ENCODE measurements at regions not wholly inside any gene's neighbourhood (a gene's known extent, or its start where the extent isn't known, plus 50 kb on each side); places are given as distances from the start of the nearest gene placed in this dataset.

DNA sequence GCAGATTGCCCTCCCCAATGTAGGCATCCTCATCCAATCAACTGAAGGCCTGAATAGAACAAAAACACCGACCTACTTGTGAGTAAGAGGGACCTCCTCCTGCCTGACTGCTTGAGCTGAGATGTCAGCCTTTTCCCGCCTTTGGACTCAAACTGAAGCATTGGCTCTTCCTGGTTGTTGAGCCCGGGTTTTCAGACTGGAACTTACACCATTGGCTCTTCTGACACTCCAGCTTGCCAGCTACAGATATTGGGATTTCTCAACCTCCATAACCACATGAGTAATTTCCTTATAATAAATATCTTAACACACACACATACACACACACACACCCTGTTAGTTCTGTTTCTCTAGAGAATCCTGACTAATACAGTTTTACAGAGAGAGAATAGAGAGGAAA, 173.4 kb upstream of the NTF3 start:
- no peak for DNase-seq (ENCODE audit: insufficient read length, low spot score, missing footprints)
- Histone ChIP-seq H3K36me3 (ENCODE audit: insufficient read depth, low read length) (no peaks in the 10 kb centered on the region), H3K27ac (ENCODE audit: low read depth, low read length) (no peak overlapping the region), H3K4me1 (ENCODE audit: insufficient read depth, low read length) (no peaks in the 10 kb centered on the region), H3K4me3 (ENCODE audit: insufficient read depth, low read length) (no peak overlapping the region), H3K27me3 (ENCODE audit: insufficient read depth, low read length) (no peaks in the 10 kb centered on the region), H3K4me2 (ENCODE audit: insufficient read depth, low read length) (no peak overlapping the region), H3K79me2 (ENCODE audit: insufficient read depth, low read length) (no peaks in the 10 kb centered on the region), H2AFZ (ENCODE audit: low read length) (no peak overlapping the region), H3K9me3 (ENCODE audit: low read depth, low read length) (peaks cover 2% of the 10 kb centered on the region), H4K20me1 (ENCODE audit: insufficient read depth, low read length) (no peaks in the 10 kb centered on the region)
- TF ChIP-seq, protein P1, sequence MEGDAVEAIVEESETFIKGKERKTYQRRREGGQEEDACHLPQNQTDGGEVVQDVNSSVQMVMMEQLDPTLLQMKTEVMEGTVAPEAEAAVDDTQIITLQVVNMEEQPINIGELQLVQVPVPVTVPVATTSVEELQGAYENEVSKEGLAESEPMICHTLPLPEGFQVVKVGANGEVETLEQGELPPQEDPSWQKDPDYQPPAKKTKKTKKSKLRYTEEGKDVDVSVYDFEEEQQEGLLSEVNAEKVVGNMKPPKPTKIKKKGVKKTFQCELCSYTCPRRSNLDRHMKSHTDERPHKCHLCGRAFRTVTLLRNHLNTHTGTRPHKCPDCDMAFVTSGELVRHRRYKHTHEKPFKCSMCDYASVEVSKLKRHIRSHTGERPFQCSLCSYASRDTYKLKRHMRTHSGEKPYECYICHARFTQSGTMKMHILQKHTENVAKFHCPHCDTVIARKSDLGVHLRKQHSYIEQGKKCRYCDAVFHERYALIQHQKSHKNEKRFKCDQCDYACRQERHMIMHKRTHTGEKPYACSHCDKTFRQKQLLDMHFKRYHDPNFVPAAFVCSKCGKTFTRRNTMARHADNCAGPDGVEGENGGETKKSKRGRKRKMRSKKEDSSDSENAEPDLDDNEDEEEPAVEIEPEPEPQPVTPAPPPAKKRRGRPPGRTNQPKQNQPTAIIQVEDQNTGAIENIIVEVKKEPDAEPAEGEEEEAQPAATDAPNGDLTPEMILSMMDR (IDR thresholded peaks at IDR 0.05; ENCODE audit: extremely low read depth, low read depth, low read length): no peak

DNA sequence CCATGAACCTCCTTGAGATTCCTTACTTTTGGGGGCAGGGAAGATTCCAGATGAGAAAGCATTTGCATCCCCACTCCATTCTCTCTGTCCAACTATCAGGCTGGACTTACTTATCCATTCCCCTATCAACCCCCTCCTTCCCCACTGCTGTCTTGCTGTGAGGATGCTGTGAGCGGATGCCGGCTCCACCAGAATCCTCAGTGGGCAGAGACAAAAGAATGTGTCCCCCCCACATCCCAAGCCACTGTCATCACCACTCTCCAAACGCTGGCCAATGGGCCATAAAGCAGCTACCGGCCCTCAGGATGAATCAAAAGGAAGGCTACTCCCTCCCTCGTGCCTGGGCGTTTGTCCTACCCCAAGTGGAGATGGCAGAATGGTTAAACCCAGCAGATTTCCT, 173.0 kb upstream of the NTF3 start:
- Histone ChIP-seq H3K9me3 (ENCODE audit: low read depth, low read length) (peaks cover 2% of the 10 kb centered on the region), H3K27me3 (ENCODE audit: insufficient read depth, low read length) (no peaks in the 10 kb centered on the region), H2AFZ (ENCODE audit: low read length) (no peak overlapping the region), H3K4me3 (ENCODE audit: insufficient read depth, low read length) (no peak overlapping the region), H3K4me2 (ENCODE audit: insufficient read depth, low read length) (no peak overlapping the region), H3K4me1 (ENCODE audit: insufficient read depth, low read length) (no peaks in the 10 kb centered on the region), H4K20me1 (ENCODE audit: insufficient read depth, low read length) (no peaks in the 10 kb centered on the region), H3K36me3 (ENCODE audit: insufficient read depth, low read length) (no peaks in the 10 kb centered on the region), H3K27ac (ENCODE audit: low read depth, low read length) (no peak overlapping the region), H3K79me2 (ENCODE audit: insufficient read depth, low read length) (no peaks in the 10 kb centered on the region)
- DNase-seq (ENCODE audit: insufficient read length, low spot score, missing footprints): no peak
- TF ChIP-seq, protein P1 (IDR thresholded peaks at IDR 0.05; ENCODE audit: extremely low read depth, low read depth, low read length): no peak

DNA sequence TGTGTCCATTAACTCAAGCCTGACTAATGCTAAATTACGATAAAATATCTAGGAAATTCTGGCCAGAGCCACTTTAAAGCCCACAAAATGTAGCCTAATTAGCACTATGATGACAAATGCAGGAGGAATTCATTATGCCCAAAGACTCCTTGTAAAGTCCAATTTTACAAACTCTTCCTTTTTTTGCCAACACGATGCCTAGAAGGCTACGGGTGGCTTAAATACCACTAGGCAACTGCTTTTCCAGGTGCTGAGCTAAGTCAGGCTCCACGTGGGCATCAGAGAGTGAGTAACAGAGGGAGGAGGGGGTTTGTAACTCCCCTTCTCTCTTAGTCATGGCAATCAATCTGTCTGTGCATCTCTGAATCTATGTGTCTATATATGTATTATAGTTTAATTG, 172.4 kb upstream of the NTF3 start:
- Histone ChIP-seq H3K4me3 (ENCODE audit: insufficient read depth, low read length) (no peak overlapping the region), H3K4me1 (ENCODE audit: insufficient read depth, low read length) (no peaks in the 10 kb centered on the region), H3K79me2 (ENCODE audit: insufficient read depth, low read length) (no peaks in the 10 kb centered on the region), H3K27ac (ENCODE audit: low read depth, low read length) (no peak overlapping the region), H3K27me3 (ENCODE audit: insufficient read depth, low read length) (no peaks in the 10 kb centered on the region), H2AFZ (ENCODE audit: low read length) (no peak overlapping the region), H3K4me2 (ENCODE audit: insufficient read depth, low read length) (no peak overlapping the region), H4K20me1 (ENCODE audit: insufficient read depth, low read length) (no peaks in the 10 kb centered on the region), H3K36me3 (ENCODE audit: insufficient read depth, low read length) (no peaks in the 10 kb centered on the region), H3K9me3 (ENCODE audit: low read depth, low read length) (peaks cover 2% of the 10 kb centered on the region)
- TF ChIP-seq, protein P1 (IDR thresholded peaks at IDR 0.05; ENCODE audit: extremely low read depth, low read depth, low read length): no peak
- DNase-seq (ENCODE audit: insufficient read length, low spot score, missing footprints): no peak

DNA sequence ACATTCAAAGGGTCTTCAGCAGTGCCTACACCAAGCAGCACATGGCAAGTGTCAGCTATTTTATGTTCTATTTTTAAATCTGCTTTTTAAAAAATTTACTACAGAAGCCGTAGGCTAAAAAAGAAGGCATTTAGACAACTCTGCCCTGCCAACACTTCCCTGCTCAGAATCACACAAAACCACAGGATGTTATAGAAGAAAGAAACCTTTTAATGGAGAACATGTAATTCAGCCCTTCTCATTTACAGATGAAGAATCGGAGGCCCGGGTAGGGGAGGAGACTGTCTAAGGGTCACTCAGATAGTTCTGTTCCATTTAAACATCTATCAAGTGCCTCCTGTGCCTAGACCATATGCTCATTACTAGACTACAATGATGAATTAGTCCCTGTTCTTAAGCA, 171.8 kb upstream of the NTF3 start:
- Histone ChIP-seq H3K27me3 (ENCODE audit: insufficient read depth, low read length) (no peaks in the 10 kb centered on the region), H3K4me2 (ENCODE audit: insufficient read depth, low read length) (no peak overlapping the region), H4K20me1 (ENCODE audit: insufficient read depth, low read length) (no peaks in the 10 kb centered on the region), H3K79me2 (ENCODE audit: insufficient read depth, low read length) (no peaks in the 10 kb centered on the region), H3K9me3 (ENCODE audit: low read depth, low read length) (peaks cover 2% of the 10 kb centered on the region), H3K4me3 (ENCODE audit: insufficient read depth, low read length) (no peak overlapping the region), H3K4me1 (ENCODE audit: insufficient read depth, low read length) (no peaks in the 10 kb centered on the region), H2AFZ (ENCODE audit: low read length) (no peak overlapping the region), H3K27ac (ENCODE audit: low read depth, low read length) (no peak overlapping the region), H3K36me3 (ENCODE audit: insufficient read depth, low read length) (no peaks in the 10 kb centered on the region)
- no peak for DNase-seq (ENCODE audit: insufficient read length, low spot score, missing footprints)
- TF ChIP-seq, protein P1 (IDR thresholded peaks at IDR 0.05; ENCODE audit: extremely low read depth, low read depth, low read length): no peak

Measured in osteoblast (primary cell).